ENCODE measurements at regions not wholly inside any gene's neighbourhood (a gene's known extent, or its start where the extent isn't known, plus 50 kb on each side); places are given as distances from the start of the nearest gene placed in this dataset.

GRCh38 chr3:181966393-181966792 is 254.7 kb downstream of the SOX2 start:
- Histone ChIP-seq H3K4me1 (ENCODE audit: control insufficient read depth, extremely low read depth, insufficient read depth, low read length) (no peaks in the 10 kb centered on the region), H3K9me3 (replicated peaks; ENCODE audit: control insufficient read depth, insufficient read depth, low read length) (no peaks in the 10 kb centered on the region), H3K27ac (ENCODE audit: insufficient read depth, low read depth, low read length) (no peak overlapping the region), H3K27me3 (ENCODE audit: control insufficient read depth in 2 of 2, insufficient read depth in 2 of 2, low read length in 2 of 2) (no peaks in the 10 kb centered on the region), H2AFZ (ENCODE audit: low read depth, low read length) (no peak overlapping the region), H3K36me3 (ENCODE audit: control insufficient read depth in 2 of 2, extremely low read depth in 1 of 2, insufficient read depth in 2 of 2, low read length in 2 of 2) (no peaks in the 10 kb centered on the region), H3K79me2 (ENCODE audit: control insufficient read depth, insufficient read depth, low read length) (no peaks in the 10 kb centered on the region), H3K4me3 (replicated peaks in 1 of 3; ENCODE audit: insufficient read depth in 1 of 3, low read depth in 1 of 3, low read length in 3 of 3) (no peak overlapping the region), H3K9ac (replicated peaks; ENCODE audit: extremely low read depth, insufficient read depth, low read length) (no peak overlapping the region), H3K4me2 (ENCODE audit: insufficient read depth, low read length) (no peak overlapping the region), H4K20me1 (replicated peaks; ENCODE audit: control insufficient read depth, extremely low read depth, insufficient read depth, low read length) (no peaks in the 10 kb centered on the region), H3K9me1 (replicated peaks; ENCODE audit: control insufficient read depth, extremely low read depth, insufficient read depth, low read length) (no peaks in the 10 kb centered on the region)
- POLR2A ChIA-PET, result no interaction called here
- CTCF ChIA-PET, result no interaction called here
- no TSS peak for BruUV-seq (replicated peaks)
- FAIRE-seq, result no peak
- intact Hi-C loops (cut with micrococcal nuclease), result no loop called here
- DNase-seq (ENCODE audit: low read depth, low spot score), result no peak
- dilution Hi-C loops (cut with MboI; ENCODE audit: extremely low pct_ligation_motif_present, low sequenced_read_pairs), result no loop called here
- TF ChIP-seq JUN (IDR thresholded peaks at IDR 0.05; ENCODE audit: borderline replicate concordance, insufficient read depth, insufficient read length, low read depth) (no peak), CTCF (IDR thresholded peaks at IDR 0.05; ENCODE audit: extremely low read depth in 1 of 2, insufficient read depth in 1 of 2, low read depth in 1 of 2, low read length in 2 of 2) (no peak), POLR2AphosphoS5 (IDR thresholded peaks at IDR 0.05; ENCODE audit: insufficient read depth, low read depth, low read length) (no peak), POLR2A (IDR thresholded peaks at IDR 0.05; ENCODE audit: low read depth, low read length) (no peak), EZH2 (IDR thresholded peaks at IDR 0.05; ENCODE audit: borderline replicate concordance, low read depth, low read length, severe bottlenecking) (no peak), GATA2 (IDR thresholded peaks at IDR 0.05; ENCODE audit: insufficient read depth, insufficient read length, low read depth, low read length) (no peak), MAX (IDR thresholded peaks at IDR 0.05; ENCODE audit: insufficient read depth, insufficient read length) (no peak), MYC (IDR thresholded peaks at IDR 0.05; ENCODE audit: low read depth, low read length) (no peak), FOS (IDR thresholded peaks at IDR 0.05; ENCODE audit: borderline replicate concordance, insufficient read depth, low read length) (no peak)
